H1 (cell line): ENCODE measurements at regions not wholly inside any gene's neighbourhood (a gene's known extent, or its start where the extent isn't known, plus 50 kb on each side); places are given as distances from the start of the nearest gene placed in this dataset.

Experiments used
- CTCF ChIA-PET: fragments of 300-600 bp; sonication (Branson Sonifier 250); formaldehyde crosslinking; loops from one replicate; lab custom pipeline; 2021; ENCODE audit not compliant: partially characterized antibody; lab: Charles Lee
- POLR2A ChIA-PET: fragments of 300-600 bp; sonication (Branson Sonifier 250); formaldehyde crosslinking; loops from one replicate; lab custom pipeline; 2021; ENCODE audit warnings: inconsistent platforms; ENCODE audit not compliant: partially characterized antibody; lab: Charles Lee
- DNase-seq, 2 experiments: peaks; one replicate each; pipeline versions ENCODE4 v3.0.0 to v3.0.0-alpha.2; 2010 to 2022; ENCODE audit warnings: low spot score in 2 of 2, low read depth in 1 of 2, mixed read lengths in 1 of 2
- FAIRE-seq: peaks from 2 replicates; lab custom pipeline; 2011; peaks lifted over from hg19 to GRCh38; lab: Jason Lieb, UNC
- H2AFZ ChIP-seq: 2 replicates; pipeline ENCODE4 v1.8.1; 2012; ENCODE audit warnings: low read length, inconsistent platforms
- H2AK5ac ChIP-seq: 2 replicates; pipeline ENCODE4 v1.6.1; 2013; ENCODE audit warnings: low read depth, low read length
- H2BK120ac ChIP-seq: replicated peaks from 2 replicates; pipeline ENCODE3; 2013; ENCODE audit warnings: low read depth, low read length, inconsistent platforms
- H2BK12ac ChIP-seq: 2 replicates; pipeline ENCODE4 v1.6.1; 2013; ENCODE audit warnings: low read depth, low read length
- H2BK15ac ChIP-seq: 2 replicates; pipeline ENCODE4 v1.6.1; 2013; ENCODE audit warnings: low read length
- H2BK20ac ChIP-seq: 2 replicates; pipeline ENCODE4 v1.6.1; 2013; ENCODE audit warnings: low read length
- H2BK5ac ChIP-seq: 2 replicates; pipeline ENCODE4 v1.6.1; 2013; ENCODE audit warnings: low read depth, low read length
- H3K14ac ChIP-seq: 2 replicates; pipeline ENCODE4 v1.6.1; 2013; ENCODE audit warnings: inconsistent platforms; ENCODE audit not compliant: insufficient read length
- H3K18ac ChIP-seq: 2 replicates; pipeline ENCODE4 v1.6.1; 2013; ENCODE audit warnings: low read length; ENCODE audit errors: extremely low read depth
- H3K23ac ChIP-seq: 2 replicates; pipeline ENCODE4 v1.6.1; 2013; ENCODE audit warnings: inconsistent platforms; ENCODE audit not compliant: insufficient read length
- H3K23me2 ChIP-seq: 2 replicates; pipeline ENCODE4 v1.6.1; 2013; ENCODE audit warnings: low read depth, low read length
- H3K27ac ChIP-seq: 2 replicates; pipeline ENCODE4 v1.6.1; 2011; ENCODE audit warnings: low read depth, low read length, inconsistent platforms
- H3K27me3 ChIP-seq, 4 experiments: replicated peaks in 1 of 4; 1 replicate in 1 of 4; 2 replicates in 3 of 4; pipeline versions ENCODE4 v1.6.1 to v1.8.1; 2011 to 2013; ENCODE audit warnings: low read length in 3 of 4, mild to moderate bottlenecking in 3 of 4, inconsistent platforms in 2 of 4, mixed read lengths in 2 of 4, moderate library complexity in 1 of 4; ENCODE audit not compliant: control insufficient read depth in 3 of 4, insufficient read depth in 3 of 4; ENCODE audit errors: extremely low read depth in 1 of 4
- H3K36me3 ChIP-seq, 4 experiments: 2 replicates each; pipeline versions ENCODE4 v1.6.1 to v1.8.1; 2011 to 2013; ENCODE audit warnings: mild to moderate bottlenecking in 4 of 4, low read length in 3 of 4, moderate library complexity in 2 of 4, control low read depth in 1 of 4, inconsistent platforms in 1 of 4; ENCODE audit not compliant: insufficient read depth in 4 of 4, control insufficient read depth in 2 of 4
- H3K4ac ChIP-seq: replicated peaks from 2 replicates; pipeline ENCODE3; 2013; ENCODE audit warnings: low read length, low read depth, mixed read lengths, inconsistent platforms; ENCODE audit not compliant: insufficient read length
- H3K4me1 ChIP-seq, 4 experiments: replicated peaks in 1 of 4; 1 replicate in 1 of 4; 2 replicates in 3 of 4; pipeline versions ENCODE4 v1.6.1 to v1.8.1; 2011 to 2013; ENCODE audit warnings: low read length in 3 of 4, inconsistent platforms in 2 of 4, mixed read lengths in 1 of 4; ENCODE audit not compliant: insufficient read depth in 4 of 4, control insufficient read depth in 3 of 4
- H3K4me2 ChIP-seq, 2 experiments: 2 replicates each; pipeline versions ENCODE4 v1.6.1 to v1.8.1; 2011 to 2013; ENCODE audit warnings: low read depth in 2 of 2, low read length in 2 of 2, control low read depth in 1 of 2, inconsistent platforms in 1 of 2, mild to moderate bottlenecking in 1 of 2; ENCODE audit not compliant: insufficient read depth in 1 of 2
- H3K4me3 ChIP-seq, 4 experiments: fragments of 200-600, 300-600 bp in 1 of 4; sonication (generic), shearing (Covaris generic), sonication (Bioruptor Twin) in 1 of 4; 2 replicates each; pipeline versions ENCODE4 v1.5.1 to v1.8.1; 2011 to 2016; ENCODE audit warnings: low read length in 4 of 4, low read depth in 3 of 4, control low read depth in 2 of 4, inconsistent platforms in 2 of 4, mild to moderate bottlenecking in 2 of 4, mixed read lengths in 1 of 4, moderate library complexity in 1 of 4; ENCODE audit not compliant: insufficient read depth in 2 of 4; ENCODE audit errors: extremely low read depth in 1 of 4
- H3K56ac ChIP-seq: replicated peaks from 2 replicates; pipeline ENCODE3; 2013; ENCODE audit warnings: low read depth, mild to moderate bottlenecking, mixed read lengths, low read length, inconsistent platforms; ENCODE audit not compliant: insufficient read length
- H3K79me1 ChIP-seq: 2 replicates; pipeline ENCODE4 v1.6.1; 2013; ENCODE audit warnings: low read depth, low read length, control low read depth
- H3K79me2 ChIP-seq, 2 experiments: 2 replicates each; pipeline versions ENCODE4 v1.6.1 to v1.8.1; 2012 to 2013; ENCODE audit warnings: low read length in 2 of 2, mild to moderate bottlenecking in 2 of 2, inconsistent platforms in 1 of 2; ENCODE audit not compliant: insufficient read depth in 2 of 2, control insufficient read depth in 1 of 2
- H3K9ac ChIP-seq, 4 experiments: replicated peaks in 1 of 4; 1 replicate in 1 of 4; 2 replicates in 3 of 4; pipeline versions ENCODE4 v1.6.1 to v1.8.1; 2011 to 2013; ENCODE audit warnings: low read depth in 3 of 4, low read length in 3 of 4, control low read depth in 2 of 4, mild to moderate bottlenecking in 2 of 4, moderate library complexity in 2 of 4, inconsistent platforms in 1 of 4; ENCODE audit errors: extremely low read depth in 1 of 4
- H3K9me3 ChIP-seq, 2 experiments: 2 replicates each; pipeline versions ENCODE4 v1.6.1 to v1.8.1; 2012 to 2013; ENCODE audit warnings: mild to moderate bottlenecking in 2 of 2, moderate library complexity in 2 of 2, control low read depth in 1 of 2, inconsistent platforms in 1 of 2, low read depth in 1 of 2, low read length in 1 of 2, mixed read lengths in 1 of 2; ENCODE audit not compliant: insufficient read depth in 2 of 2
- H4K20me1 ChIP-seq, 2 experiments: replicated peaks in 1 of 2; 2 replicates each; pipeline versions ENCODE3 to v1.8.1; 2011 to 2013; ENCODE audit warnings: inconsistent platforms in 2 of 2, low read length in 2 of 2, mild to moderate bottlenecking in 1 of 2; ENCODE audit not compliant: insufficient read depth in 2 of 2, control insufficient read depth in 1 of 2
- H4K5ac ChIP-seq: 2 replicates; pipeline ENCODE4 v1.6.1; 2013; ENCODE audit warnings: low read length, low read depth, mixed read lengths, inconsistent platforms; ENCODE audit not compliant: insufficient read length
- H4K8ac ChIP-seq: 2 replicates; pipeline ENCODE4 v1.8.0; 2013; ENCODE audit warnings: mild to moderate bottlenecking, moderate library complexity, low read length, inconsistent platforms; ENCODE audit not compliant: insufficient read depth; ENCODE audit errors: extremely low read depth
- H4K91ac ChIP-seq: replicated peaks from 2 replicates; pipeline ENCODE3; 2013; ENCODE audit warnings: low read length, mixed read lengths, inconsistent platforms; ENCODE audit not compliant: insufficient read length
- BACH1 ChIP-seq: IDR thresholded peaks from 2 replicates; pipeline ENCODE4 v1.6.1; 2012; ENCODE audit warnings: low read length, improper control_type of control experiment
- CBX5 ChIP-seq: fragments of 300-800, 300-1000 bp; sonication (generic); IDR thresholded peaks from 2 replicates; pipeline ENCODE4 v1.7.1; 2016; ENCODE audit warnings: antibody characterized with exemption, low read length, low read depth
- CEBPB ChIP-seq: IDR thresholded peaks from 2 replicates; pipeline ENCODE4 v1.6.1; 2012; ENCODE audit warnings: low read depth, low read length
- CREB1 ChIP-seq: IDR thresholded peaks from 2 replicates; pipeline ENCODE4 v1.6.1; 2012; ENCODE audit warnings: inconsistent platforms
- EGR1 ChIP-seq: IDR thresholded peaks from 2 replicates; pipeline ENCODE4 v1.6.1; 2011; ENCODE audit warnings: low read depth, low read length, borderline replicate concordance
- HDAC2 ChIP-seq, 2 experiments: fragments of 300-600 bp in 1 of 2; sonication (generic) in 1 of 2; IDR thresholded peaks; 2 replicates each; pipeline ENCODE4 v1.6.1; 2011 to 2012; ENCODE audit warnings: low read depth in 2 of 2, low read length in 2 of 2, mild to moderate bottlenecking in 2 of 2, moderate library complexity in 2 of 2, borderline replicate concordance in 1 of 2, inconsistent platforms in 1 of 2
- JUND ChIP-seq: IDR thresholded peaks from 2 replicates; pipeline ENCODE4 v1.6.1; 2011; ENCODE audit warnings: mild to moderate bottlenecking, improper control_type of control experiment, low read length
- POLR2A ChIP-seq, 2 experiments: IDR thresholded peaks; 1 replicate in 1 of 2; 2 replicates in 1 of 2; pipeline ENCODE4 v1.6.1; 2011; ENCODE audit warnings: low read depth in 2 of 2, low read length in 2 of 2, mild to moderate bottlenecking in 2 of 2; ENCODE audit errors: control extremely low read depth in 1 of 2
- RAD21 ChIP-seq, 2 experiments: IDR thresholded peaks in 1 of 2; conservative IDR thresholded peaks in 1 of 2; 2 replicates each; pipeline ENCODE4 v1.6.1; 2011; ENCODE audit warnings: low read depth in 2 of 2, low read length in 2 of 2, improper control_type of control experiment in 1 of 2, inconsistent platforms in 1 of 2, mild to moderate bottlenecking in 1 of 2, moderate library complexity in 1 of 2
- RNF2 ChIP-seq: fragments of 200-900, 300-1000 bp; sonication (generic); IDR thresholded peaks from 2 replicates; pipeline ENCODE4 v1.7.1; 2016; ENCODE audit warnings: borderline replicate concordance, low read depth, mild to moderate bottlenecking, antibody characterized with exemption, low read length; ENCODE audit not compliant: poor library complexity, severe bottlenecking; ENCODE audit errors: missing control alignments
- SAP30 ChIP-seq: fragments of 300-600 bp; sonication (generic); IDR thresholded peaks from 2 replicates; pipeline ENCODE4 v1.7.1; 2012; ENCODE audit warnings: low read length, moderate library complexity, mild to moderate bottlenecking, inconsistent platforms; ENCODE audit not compliant: insufficient read depth, insufficient replicate concordance
- SIRT6 ChIP-seq: IDR thresholded peaks from one replicate; pipeline ENCODE4 v1.7.1; 2012; ENCODE audit warnings: low read length, inconsistent platforms
- SP1 ChIP-seq: IDR thresholded peaks from 2 replicates; pipeline ENCODE4 v1.6.1; 2011; ENCODE audit warnings: low read depth, low read length
- SP4 ChIP-seq: IDR thresholded peaks from 2 replicates; pipeline ENCODE4 v1.6.1; 2012; ENCODE audit warnings: low read length, inconsistent platforms
- SRF ChIP-seq: IDR thresholded peaks from 2 replicates; pipeline ENCODE4 v1.6.1; 2011; ENCODE audit warnings: mild to moderate bottlenecking, low read depth, low read length, moderate library complexity
- TAF1 ChIP-seq: IDR thresholded peaks from 2 replicates; pipeline ENCODE4 v1.6.1; 2011; ENCODE audit warnings: mild to moderate bottlenecking, low read depth, low read length

GRCh38 chr11:103610435-103610834 lies 426.0 kb upstream of the DDI1 start:
- H2BK20ac ChIP-seq: no peak overlapping the region
- H2BK120ac ChIP-seq: no peak overlapping the region
- H3K27ac ChIP-seq: no peak overlapping the region
- no peak overlapping the region for H3K23ac ChIP-seq
- H4K20me1 ChIP-seq: no peaks in the 10 kb centered on the region
- POLR2A ChIA-PET: no interaction called here
- H3K9me3 ChIP-seq: no peaks in the 10 kb centered on the region; a peak in 1 of 4 replicates
- FAIRE-seq (no peak), DNase-seq (no peak)
- H3K79me1 ChIP-seq: no peaks in the 10 kb centered on the region
- H3K23me2 ChIP-seq: no peaks in the 10 kb centered on the region
- H3K27me3 ChIP-seq: no peaks in the 10 kb centered on the region
- H2BK12ac ChIP-seq: no peak overlapping the region
- no peak overlapping the region for H3K4me2 ChIP-seq
- CTCF ChIA-PET: interaction anchor here (1.9 to 3.0 kb wide), 3 partner anchors 9 to 353 kb away, joined by 5 to 21 read pairs (median 10); no protein-coding TSS in a partner anchor
- H2BK5ac ChIP-seq: no peak overlapping the region
- H4K8ac ChIP-seq: no peak overlapping the region
- no peak overlapping the region for H3K56ac ChIP-seq
- H2AFZ ChIP-seq: no peak overlapping the region
- H2BK15ac ChIP-seq: no peak overlapping the region
- no peak overlapping the region for H2AK5ac ChIP-seq
- TF ChIP-seq CREB1 (no peak), TAF1 (no peak), HDAC2 (IDR thresholded peaks at IDR 0.05; ENCODE audit: borderline replicate concordance in 1 of 2, low read depth in 2 of 2, low read length in 2 of 2) (no peak), JUND (no peak), BACH1 (no peak), RAD21 (IDR thresholded peaks at IDR 0.05 in 1 of 2, conservative IDR thresholded peaks at IDR 0.05 in 1 of 2; ENCODE audit: low read depth in 2 of 2, low read length in 2 of 2) (no peak), SP1 (no peak), SP4 (no peak), SRF (no peak), POLR2A (IDR thresholded peaks at IDR 0.05; ENCODE audit: control extremely low read depth in 1 of 2, low read depth in 2 of 2, low read length in 2 of 2) (no peak), RNF2 (no peak), SAP30 (no peak), EGR1 (no peak), CEBPB (no peak), CBX5 (no peak), SIRT6 (no peak)
- no peak overlapping the region for H4K5ac ChIP-seq
- no peak overlapping the region for H4K91ac ChIP-seq
- no peak overlapping the region for H3K14ac ChIP-seq
- no peak overlapping the region for H3K18ac ChIP-seq
- H3K79me2 ChIP-seq: no peaks in the 10 kb centered on the region
- no peak overlapping the region for H3K4ac ChIP-seq
- H3K4me1 ChIP-seq: no peaks in the 10 kb centered on the region
- H3K9ac ChIP-seq: no peak overlapping the region
- H3K4me3 ChIP-seq: no peak overlapping the region
- H3K36me3 ChIP-seq: no peaks in the 10 kb centered on the region
